HG03045 (cell line): ENCODE measurements at regions not wholly inside any gene's neighbourhood (a gene's known extent, or its start where the extent isn't known, plus 50 kb on each side); places are given as distances from the start of the nearest gene placed in this dataset.

ENCODE experiments used
- ATAC-seq: cut with Tn5 transposase; IDR thresholded peaks from one replicate; pipeline ENCODE4 v1.9.1; 2021; ENCODE audit warnings: mild to moderate bottlenecking, moderate library complexity; ENCODE audit not compliant: unreplicated experiment

GRCh38 chr2:75288760-75289159, 89.4 kb upstream of the TACR1 start:
- no peak for ATAC-seq

DNA sequence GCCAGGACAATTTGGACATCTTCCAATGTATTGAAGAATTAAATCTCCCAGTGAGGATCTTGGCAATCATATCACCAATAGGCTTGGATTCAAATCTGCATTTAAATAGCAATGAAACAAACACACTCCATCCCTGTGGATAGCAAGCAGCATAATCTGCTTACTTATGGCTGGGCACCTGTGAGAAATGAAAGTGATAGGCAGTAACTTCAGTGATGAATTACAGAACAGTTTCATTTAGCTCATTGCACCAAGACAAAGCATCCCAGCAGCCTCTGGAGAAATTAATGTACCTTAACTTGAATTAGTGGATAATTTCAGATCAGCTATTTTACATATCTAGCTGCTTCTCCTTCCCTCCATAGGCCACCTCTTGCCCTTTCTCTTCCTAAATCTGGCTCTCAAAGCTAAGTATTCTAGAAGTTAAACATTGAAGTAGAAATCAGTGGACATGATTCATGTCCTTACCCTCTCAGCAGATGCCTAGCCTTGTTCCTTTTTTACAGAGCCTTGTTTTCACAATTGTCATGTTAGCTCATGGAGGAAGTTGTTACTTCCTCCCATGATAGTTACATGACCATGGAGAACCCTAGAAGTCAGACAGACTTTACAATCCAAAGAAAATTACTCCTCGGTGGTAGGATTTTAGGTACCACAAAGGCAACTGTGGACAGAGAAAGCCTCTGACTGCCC, 88.5 kb upstream of the TACR1 start:
- ATAC-seq, result no peak

GRCh38 chr2:75284345-75284744, 85.0 kb upstream of the TACR1 start:
- no peak for ATAC-seq

- no peak for ATAC-seq
Observed at GRCh38 chr2:75278821-75279379, 79.6 kb upstream of the TACR1 start.

DNA sequence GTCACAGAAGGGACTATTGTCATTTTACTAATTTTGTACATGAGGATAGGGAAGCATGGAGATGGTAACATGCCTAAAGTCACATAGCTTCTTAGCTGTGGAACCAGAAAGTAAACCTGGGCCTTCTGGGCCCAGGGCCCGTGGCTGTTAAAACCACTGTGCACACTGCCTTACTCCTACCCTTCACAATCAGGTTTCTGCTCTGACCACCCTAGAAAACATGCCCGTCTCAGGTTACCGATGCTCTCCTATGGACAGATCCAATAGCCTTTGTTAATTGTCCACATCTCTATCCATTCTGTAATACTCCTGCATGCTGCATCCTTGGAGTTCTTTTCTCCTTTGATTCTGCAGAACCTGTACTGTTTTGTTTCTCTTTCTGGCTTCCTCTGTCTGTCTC, 79.0 kb upstream of the TACR1 start:
- ATAC-seq, result no peak

DNA sequence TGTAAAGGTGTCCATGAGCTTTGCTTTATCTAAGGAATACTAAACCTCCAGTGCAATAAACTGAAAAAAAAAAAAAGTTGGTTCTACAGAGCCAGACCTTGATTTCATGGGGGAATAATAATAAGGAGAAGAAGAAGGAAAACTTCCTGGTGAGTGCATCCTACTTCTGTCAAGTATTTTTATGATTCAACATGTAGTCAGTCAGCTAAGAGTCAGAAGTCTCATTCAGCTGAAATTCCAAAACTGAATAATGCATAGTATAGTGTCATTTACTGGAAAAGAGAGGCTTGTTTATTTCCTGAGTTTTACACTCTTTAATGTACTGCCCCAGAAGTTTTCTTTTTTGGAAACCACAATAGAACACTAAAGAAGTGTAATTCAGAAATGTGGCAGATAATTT, 77.8 kb upstream of the TACR1 start:
- no peak for ATAC-seq

- no peak for ATAC-seq
Observed at GRCh38 chr2:75276093-75277029, 77.0 kb upstream of the TACR1 start.

GRCh38 chr2:75274936-75275335, 75.6 kb upstream of the TACR1 start:
- ATAC-seq, result no peak

- ATAC-seq, result no peak
Observed at GRCh38 chr2:75268112-75268511, 68.8 kb upstream of the TACR1 start.

- ATAC-seq, result no peak
Observed at GRCh38 chr2:75261923-75262322, 62.6 kb upstream of the TACR1 start.

GRCh38 chr2:75260946-75261345, 61.6 kb upstream of the TACR1 start:
- no peak for ATAC-seq

- no peak for ATAC-seq
Observed at GRCh38 chr2:75258620-75259019, 59.3 kb upstream of the TACR1 start.

- no peak for ATAC-seq
Observed at GRCh38 chr2:75256485-75256884, 57.2 kb upstream of the TACR1 start.

DNA sequence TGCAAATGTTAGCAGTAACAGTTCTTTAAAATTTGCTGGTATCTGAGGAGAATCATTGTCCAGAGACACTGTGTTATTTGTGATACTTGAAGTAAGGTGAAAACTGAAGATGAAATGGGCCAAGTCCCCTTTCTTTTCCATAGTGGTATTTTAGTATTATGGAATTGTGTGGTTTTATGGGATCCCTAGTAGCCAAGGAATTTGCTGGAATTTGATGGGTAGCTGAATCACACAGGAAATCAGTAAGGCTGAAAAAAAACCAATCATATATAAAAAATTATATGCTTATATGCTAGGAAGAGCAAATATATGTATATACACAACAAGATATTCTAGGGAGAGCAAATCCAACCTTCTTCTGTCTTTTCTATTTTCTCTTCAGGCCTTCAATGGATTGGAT, 54.2 kb upstream of the TACR1 start:
- ATAC-seq, result no peak

GRCh38 chr2:75251896-75252295, 52.6 kb upstream of the TACR1 start:
- ATAC-seq, result no peak
